BLaER1 treated with 17β-estradiol and CSF1 and Interleukin-3, amounts not matched to agents 10 nM and 100 nM (cell line): ENCODE measurements at regions not wholly inside any gene's neighbourhood (a gene's known extent, or its start where the extent isn't known, plus 50 kb on each side); places are given as distances from the start of the nearest gene placed in this dataset.

ENCODE experiments used
- H3K27ac ChIP-seq, 11 experiments: shearing (Covaris generic); formaldehyde crosslinking; 2 replicates each; pipeline ENCODE4 v1.8.1; 2022
- H3K27me3 ChIP-seq, 11 experiments: shearing (Covaris generic); formaldehyde crosslinking; 2 replicates each; pipeline ENCODE4 v1.8.1; 2022
- H3K36me3 ChIP-seq, 11 experiments: shearing (Covaris generic); formaldehyde crosslinking; 2 replicates each; pipeline ENCODE4 v1.8.1; 2022
- H3K4me1 ChIP-seq, 10 experiments: shearing (Covaris generic); formaldehyde crosslinking; 2 replicates each; pipeline ENCODE4 v1.8.1; 2022
- H3K4me2 ChIP-seq, 11 experiments: shearing (Covaris generic); formaldehyde crosslinking; 2 replicates each; pipeline ENCODE4 v1.8.1; 2022
- H3K4me3 ChIP-seq, 10 experiments: shearing (Covaris generic); formaldehyde crosslinking; 2 replicates each; pipeline ENCODE4 v1.8.1; 2022
- H3K9ac ChIP-seq, 11 experiments: shearing (Covaris generic); formaldehyde crosslinking; 2 replicates each; pipeline ENCODE4 v1.8.1; 2022
- H3K9me3 ChIP-seq, 11 experiments: shearing (Covaris generic); formaldehyde crosslinking; replicated peaks in 1 of 11; 2 replicates each; pipeline ENCODE4 v1.8.1; 2022
- H4K20me1 ChIP-seq, 11 experiments: shearing (Covaris generic); formaldehyde crosslinking; 2 replicates each; pipeline ENCODE4 v1.8.1; 2022
- Cebpa-rat ChIP-seq, 11 experiments: shearing (Covaris generic); IDR thresholded peaks; 2 replicates each; pipeline ENCODE4 v1.8.1; 2022

DNA sequence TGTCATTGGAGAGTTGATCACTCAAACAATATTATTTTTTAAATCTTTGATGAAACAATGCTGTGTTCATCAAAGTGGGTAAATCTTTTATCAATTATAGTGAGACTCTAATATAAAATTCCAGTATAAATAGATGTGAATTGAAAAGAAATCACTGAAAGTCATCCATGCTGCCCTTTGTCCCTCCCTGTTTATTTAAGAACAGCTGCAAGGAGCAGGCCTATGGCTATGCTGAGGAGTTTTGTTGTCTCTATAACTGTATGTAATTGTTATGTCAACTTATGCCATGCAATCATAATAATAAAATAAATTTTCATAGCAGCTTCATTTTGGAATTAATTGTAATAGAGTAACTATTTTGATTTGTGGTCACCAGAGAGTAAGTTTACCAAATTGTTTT lies 1272.4 kb upstream of the ADGRL4 start:
- no peak overlapping the region for H3K27ac ChIP-seq
- H3K27me3 ChIP-seq = no peaks in the 10 kb centered on the region
- H3K4me1 ChIP-seq = no peaks in the 10 kb centered on the region
- H3K9ac ChIP-seq = no peak overlapping the region
- no peak overlapping the region for H3K4me2 ChIP-seq
- H3K4me3 ChIP-seq = no peak overlapping the region
- no peak for TF ChIP-seq Cebpa-rat (IDR thresholded peaks at IDR 0.05)
- no peaks in the 10 kb centered on the region for H4K20me1 ChIP-seq
- no peaks in the 10 kb centered on the region for H3K36me3 ChIP-seq
- H3K9me3 ChIP-seq = no peaks in the 10 kb centered on the region

DNA sequence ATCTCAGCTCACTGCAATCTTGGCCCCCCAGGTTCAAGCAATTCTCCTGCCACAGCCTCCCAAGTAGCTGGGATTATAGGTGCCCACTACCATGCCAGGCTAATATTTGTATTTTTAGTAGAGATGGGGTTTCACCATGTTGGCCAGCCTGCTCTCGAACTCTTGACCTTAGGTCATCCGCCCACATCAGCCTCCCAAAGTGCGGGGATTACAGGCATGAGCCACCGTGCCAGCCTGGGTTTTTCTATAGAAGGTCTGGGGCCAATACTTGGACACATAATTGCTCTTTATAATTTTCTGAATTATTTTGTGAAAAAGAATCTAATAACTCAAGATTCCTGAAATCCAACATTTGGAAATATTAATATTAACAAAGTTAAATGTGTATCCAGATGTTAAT lies 1267.7 kb upstream of the ADGRL4 start:
- no peaks in the 10 kb centered on the region for H3K9me3 ChIP-seq
- H3K9ac ChIP-seq = no peak overlapping the region
- no peaks in the 10 kb centered on the region for H3K36me3 ChIP-seq
- no peak for TF ChIP-seq Cebpa-rat (IDR thresholded peaks at IDR 0.05)
- H3K4me1 ChIP-seq = no peaks in the 10 kb centered on the region
- no peak overlapping the region for H3K4me3 ChIP-seq
- H3K27me3 ChIP-seq = no peaks in the 10 kb centered on the region
- no peak overlapping the region for H3K27ac ChIP-seq
- H4K20me1 ChIP-seq = no peaks in the 10 kb centered on the region
- H3K4me2 ChIP-seq = no peak overlapping the region

DNA sequence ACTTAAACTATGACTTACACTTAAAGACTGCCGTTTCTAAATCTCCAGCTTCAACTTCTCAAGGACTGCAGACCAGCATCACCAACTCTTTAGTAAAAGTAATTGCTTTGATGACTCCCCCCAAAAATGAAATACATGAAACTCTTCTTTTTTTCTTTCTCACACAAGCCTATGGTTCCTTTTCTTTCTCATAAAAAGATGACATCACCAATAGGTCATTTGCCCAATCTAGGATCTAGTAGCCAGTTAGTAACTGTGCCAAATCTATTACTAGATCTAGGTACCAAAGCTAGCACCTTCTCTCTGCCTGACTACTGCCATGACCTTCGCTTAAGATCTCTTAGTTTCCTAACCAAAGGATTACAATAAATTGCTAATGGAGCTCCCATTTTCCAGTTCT lies 1266.0 kb upstream of the ADGRL4 start:
- Histone ChIP-seq H3K9ac (no peak overlapping the region), H3K9me3 (no peaks in the 10 kb centered on the region), H3K4me1 (no peaks in the 10 kb centered on the region), H3K27ac (no peak overlapping the region), H3K36me3 (no peaks in the 10 kb centered on the region), H4K20me1 (no peaks in the 10 kb centered on the region), H3K27me3 (no peaks in the 10 kb centered on the region), H3K4me3 (no peak overlapping the region), H3K4me2 (no peak overlapping the region)
- TF ChIP-seq Cebpa-rat (IDR thresholded peaks at IDR 0.05) = no peak

DNA sequence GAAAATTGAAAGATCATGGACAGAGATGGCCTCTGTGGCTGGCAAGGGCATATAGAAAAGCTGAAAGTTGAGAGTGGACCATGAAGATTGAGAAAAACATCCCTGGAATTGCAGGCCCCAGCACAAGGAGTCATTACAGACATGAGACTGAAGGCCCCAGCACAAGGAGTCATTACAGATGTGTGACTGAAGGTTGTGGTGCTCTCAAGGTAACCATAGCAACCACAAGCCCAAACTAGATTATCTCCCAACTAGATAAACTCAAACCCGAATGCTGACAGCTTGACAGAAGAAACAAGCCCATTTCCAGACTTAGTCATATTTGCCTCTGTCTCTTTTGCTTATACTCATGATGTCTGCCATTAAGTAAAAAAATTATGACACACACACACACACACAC lies 1252.1 kb upstream of the ADGRL4 start:
- no peaks in the 10 kb centered on the region for H3K4me1 ChIP-seq
- no peak overlapping the region for H3K9ac ChIP-seq
- H4K20me1 ChIP-seq = no peaks in the 10 kb centered on the region
- H3K27me3 ChIP-seq = no peaks in the 10 kb centered on the region
- no peak overlapping the region for H3K4me3 ChIP-seq
- H3K27ac ChIP-seq = no peak overlapping the region
- no peak overlapping the region for H3K4me2 ChIP-seq
- H3K36me3 ChIP-seq = no peaks in the 10 kb centered on the region
- no peak for TF ChIP-seq Cebpa-rat (IDR thresholded peaks at IDR 0.05)
- H3K9me3 ChIP-seq = peaks cover 0 to 22% (median 15%) of the 10 kb centered on the region in 11 experiments; a peak in 13 of 22 replicates

DNA sequence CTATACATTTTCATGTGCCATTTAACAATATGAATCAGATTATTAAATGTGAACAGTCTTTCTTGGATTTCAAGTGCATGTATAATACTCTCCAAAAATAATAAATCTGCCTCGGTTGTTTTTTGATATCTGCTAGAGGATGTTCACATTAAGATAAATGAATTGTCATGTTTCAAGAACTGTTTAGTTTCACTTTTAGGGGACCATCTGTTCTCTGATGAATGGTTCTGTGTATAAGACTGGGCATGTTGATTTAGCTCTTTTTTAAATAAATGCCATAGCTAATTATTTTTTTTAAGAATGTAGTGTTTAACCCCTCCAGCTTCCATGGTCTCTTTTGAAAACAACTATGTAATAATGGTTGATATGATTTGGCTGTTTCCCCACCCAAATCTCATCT lies 1245.1 kb upstream of the ADGRL4 start:
- no peaks in the 10 kb centered on the region for H3K4me1 ChIP-seq
- no peaks in the 10 kb centered on the region for H3K36me3 ChIP-seq
- no peak overlapping the region for H3K4me2 ChIP-seq
- H3K9ac ChIP-seq = no peak overlapping the region
- H3K4me3 ChIP-seq = no peak overlapping the region
- TF ChIP-seq Cebpa-rat (IDR thresholded peaks at IDR 0.05) = no peak
- peaks cover 6 to 13% (median 11%) of the 10 kb centered on the region in 11 experiments; a peak in 19 of 22 replicates for H3K9me3 ChIP-seq
- H3K27ac ChIP-seq = no peak overlapping the region
- no peaks in the 10 kb centered on the region for H4K20me1 ChIP-seq
- no peaks in the 10 kb centered on the region for H3K27me3 ChIP-seq

DNA sequence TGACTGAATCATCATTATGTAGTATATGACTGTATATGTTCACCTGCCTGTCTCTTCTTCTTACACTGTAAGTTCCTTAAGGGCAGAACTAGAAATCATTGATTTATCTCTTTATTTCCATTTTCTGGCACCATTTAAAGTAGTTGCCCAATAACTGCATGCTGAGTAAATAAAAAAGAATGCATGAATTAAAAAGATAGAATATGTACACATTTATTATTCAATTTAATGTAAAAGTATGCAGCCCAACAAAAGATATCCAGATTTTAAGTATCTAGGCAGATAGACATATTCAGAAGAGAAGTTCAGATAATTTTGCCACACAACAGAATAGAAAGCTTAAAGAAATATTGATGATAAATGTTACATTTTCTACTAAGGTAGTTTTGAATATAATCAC lies 1244.6 kb upstream of the ADGRL4 start:
- Histone ChIP-seq H3K27ac (no peak overlapping the region), H3K9ac (no peak overlapping the region), H3K27me3 (no peaks in the 10 kb centered on the region), H3K36me3 (no peaks in the 10 kb centered on the region), H3K4me3 (no peak overlapping the region), H4K20me1 (no peaks in the 10 kb centered on the region), H3K9me3 (peaks cover 6 to 13% (median 11%) of the 10 kb centered on the region in 11 experiments; a peak in 19 of 22 replicates), H3K4me2 (no peak overlapping the region), H3K4me1 (no peaks in the 10 kb centered on the region)
- TF ChIP-seq Cebpa-rat (IDR thresholded peaks at IDR 0.05) = no peak

DNA sequence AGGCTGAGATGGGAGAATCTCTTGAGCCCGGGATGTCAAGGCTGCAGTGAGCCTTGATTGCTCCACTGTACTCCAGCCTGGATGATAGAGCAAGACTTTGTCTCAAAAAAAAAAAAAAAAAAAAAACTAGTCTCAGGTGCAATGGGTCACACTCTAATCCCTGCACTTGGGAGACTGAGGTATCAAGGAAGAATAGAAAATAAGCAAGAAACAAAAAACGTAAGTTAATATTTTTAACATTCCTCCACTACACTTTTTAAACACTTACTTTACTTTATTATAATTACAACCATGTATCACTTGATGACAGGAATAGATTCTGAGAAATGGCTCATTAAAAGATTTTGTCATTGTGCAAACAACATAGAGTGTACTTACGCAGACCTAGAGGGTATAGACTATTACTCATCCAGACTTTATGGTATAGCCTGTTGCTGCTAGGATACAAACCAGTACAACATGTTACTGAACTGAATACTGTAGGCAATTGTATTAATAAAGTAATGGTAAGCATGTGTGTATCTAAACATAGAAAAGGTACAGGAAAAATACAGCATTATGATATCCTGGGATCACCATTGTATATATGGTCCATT lies 1244.1 kb upstream of the ADGRL4 start:
- Histone ChIP-seq H3K27me3 (no peaks in the 10 kb centered on the region), H3K4me2 (no peak overlapping the region), H3K9ac (no peak overlapping the region), H3K27ac (no peak overlapping the region), H3K36me3 (no peaks in the 10 kb centered on the region), H3K9me3 (peaks cover 6 to 13% (median 11%) of the 10 kb centered on the region in 11 experiments; a peak in 19 of 22 replicates), H3K4me1 (no peaks in the 10 kb centered on the region), H3K4me3 (no peak overlapping the region), H4K20me1 (no peaks in the 10 kb centered on the region)
- TF ChIP-seq Cebpa-rat (IDR thresholded peaks at IDR 0.05) = no peak

DNA sequence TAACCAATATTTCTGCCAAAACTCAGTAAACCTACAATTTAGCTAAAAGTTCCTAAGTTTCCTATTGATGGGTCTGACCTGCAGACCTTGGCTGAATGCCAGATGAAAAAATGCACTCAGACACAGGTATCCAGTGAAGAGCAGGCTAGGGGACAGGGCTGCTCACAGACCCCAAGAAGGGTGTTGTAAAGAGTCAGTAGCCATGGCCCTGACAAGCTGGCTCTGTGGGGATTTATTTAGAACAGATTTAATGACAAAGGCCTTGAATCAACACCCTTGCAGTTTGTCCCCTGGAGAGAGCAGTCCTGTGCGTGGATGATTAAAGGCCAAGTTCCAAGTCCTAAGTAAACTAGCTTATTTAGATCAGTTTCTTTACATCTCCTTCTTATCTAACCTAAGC lies 1243.2 kb upstream of the ADGRL4 start:
- Histone ChIP-seq H3K4me3 (no peak overlapping the region), H3K4me2 (no peak overlapping the region), H3K4me1 (no peaks in the 10 kb centered on the region), H4K20me1 (no peaks in the 10 kb centered on the region), H3K27me3 (no peaks in the 10 kb centered on the region), H3K36me3 (no peaks in the 10 kb centered on the region), H3K27ac (no peak overlapping the region), H3K9me3 (peaks cover 6 to 13% (median 11%) of the 10 kb centered on the region in 11 experiments; a peak in 19 of 22 replicates), H3K9ac (no peak overlapping the region)
- TF ChIP-seq Cebpa-rat (IDR thresholded peaks at IDR 0.05) = no peak

DNA sequence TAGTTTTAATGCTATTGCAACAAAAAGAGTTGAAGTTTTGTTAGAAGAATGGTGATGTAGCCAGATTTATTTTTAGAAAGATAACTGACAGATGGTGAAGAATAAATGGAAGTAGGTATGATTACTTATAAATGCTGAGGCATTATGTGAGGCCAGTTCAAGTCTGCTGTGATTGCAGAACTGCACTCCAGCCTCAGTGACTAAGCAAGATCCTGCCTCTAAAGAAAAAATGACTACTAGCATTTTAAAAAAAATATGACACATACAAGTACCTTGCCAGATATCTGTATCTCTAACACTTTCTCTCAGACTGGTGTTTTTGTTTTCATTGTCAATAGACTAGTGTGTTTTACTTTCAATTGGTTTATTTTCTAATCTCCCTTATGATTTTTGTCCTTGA lies 1242.4 kb upstream of the ADGRL4 start:
- no peak overlapping the region for H3K9ac ChIP-seq
- no peak overlapping the region for H3K4me3 ChIP-seq
- H3K9me3 ChIP-seq = peaks cover 6 to 13% (median 11%) of the 10 kb centered on the region in 11 experiments; a peak in 19 of 22 replicates
- H3K4me1 ChIP-seq = no peaks in the 10 kb centered on the region
- H4K20me1 ChIP-seq = no peaks in the 10 kb centered on the region
- no peak for TF ChIP-seq Cebpa-rat (IDR thresholded peaks at IDR 0.05)
- no peaks in the 10 kb centered on the region for H3K36me3 ChIP-seq
- no peaks in the 10 kb centered on the region for H3K27me3 ChIP-seq
- no peak overlapping the region for H3K4me2 ChIP-seq
- H3K27ac ChIP-seq = no peak overlapping the region

DNA sequence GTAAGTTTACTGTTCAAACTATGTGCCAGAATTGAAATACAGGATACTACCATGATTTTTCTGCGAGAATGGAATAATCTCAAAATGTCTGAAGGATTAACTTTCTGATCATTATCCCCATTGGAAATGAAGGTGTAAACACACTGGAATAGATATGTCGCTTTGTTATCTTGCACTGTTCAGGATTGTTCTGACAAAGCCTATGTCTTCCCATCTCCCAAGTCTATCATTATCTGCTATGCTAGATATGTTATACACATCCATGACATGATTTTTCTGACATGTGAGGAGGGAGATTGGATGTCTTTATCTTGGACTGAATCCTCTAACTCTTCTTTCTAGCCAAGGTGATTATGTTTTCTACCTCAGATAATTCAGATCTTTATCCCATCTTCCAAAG lies 1239.3 kb upstream of the ADGRL4 start:
- Histone ChIP-seq H3K9me3 (peaks cover 6 to 13% (median 11%) of the 10 kb centered on the region in 11 experiments; a peak in 19 of 22 replicates), H3K4me1 (no peaks in the 10 kb centered on the region), H3K27ac (no peak overlapping the region), H4K20me1 (no peaks in the 10 kb centered on the region), H3K4me3 (no peak overlapping the region), H3K4me2 (no peak overlapping the region), H3K27me3 (no peaks in the 10 kb centered on the region), H3K36me3 (no peaks in the 10 kb centered on the region), H3K9ac (no peak overlapping the region)
- no peak for TF ChIP-seq Cebpa-rat (IDR thresholded peaks at IDR 0.05)
